ENCODE measurements at regions not wholly inside any gene's neighbourhood (a gene's known extent, or its start where the extent isn't known, plus 50 kb on each side); places are given as distances from the start of the nearest gene placed in this dataset.

GRCh38 chr7:142383841-142384492 lies 126.1 kb upstream of the PRSS58 start:
- Histone ChIP-seq H3K79me1 (ENCODE audit: low read depth in 1 of 2, low read length in 2 of 2) (no peaks in the 10 kb centered on the region), H4K20me1 (ENCODE audit: insufficient read depth, low read length) (no peaks in the 10 kb centered on the region), H4K8ac (ENCODE audit: low read depth in 2 of 2, low read length in 2 of 2) (peak overlapping the region; percentile 16 to 60; a peak in 3 of 4 replicates), H2BK5ac (ENCODE audit: low read depth, low read length, poor library complexity, severe bottlenecking) (no peak overlapping the region), H3K14ac (replicated peaks; ENCODE audit: low read depth, low read length) (peak overlapping the region; percentile 71), H3K23ac (ENCODE audit: low read depth, low read length) (no peak overlapping the region), H3K27ac (ENCODE audit: insufficient read depth, low read length) (no peak overlapping the region), H3K4me2 (ENCODE audit: low read depth, low read length) (no peak overlapping the region), H3K9me1 (ENCODE audit: insufficient read depth, low read length) (0 out of 2 replicates have a peak, but pooled peaks cover 6% of the 10 kb centered on the region), H2AK5ac (ENCODE audit: low read depth, low read length) (peak overlapping the region; percentile 37; the same call in 1 of the 2 replicates), H3K27me3 (ENCODE audit: control insufficient read depth, insufficient read depth, low read length) (no peaks in the 10 kb centered on the region), H2BK120ac (ENCODE audit: low read depth, low read length) (peak overlapping the region; percentile 47), H2AFZ (replicated peaks; ENCODE audit: low read length, poor library complexity) (peak overlapping the region; percentile 86), H2BK15ac (ENCODE audit: low read depth, low read length) (peak overlapping the region; percentile 35; the same call in 1 of the 3 replicates), H2AK9ac (replicated peaks; ENCODE audit: low read depth, low read length, poor library complexity) (no peak overlapping the region), H3K9ac (ENCODE audit: low read depth, low read length) (no peak overlapping the region), H4K5ac (ENCODE audit: low read depth, low read length) (no peak overlapping the region; the same call in 1 of the 2 replicates), H3K4me3 (ENCODE audit: insufficient read depth, low read depth, low read length) (no peak overlapping the region), H3K4me1 (ENCODE audit: control insufficient read depth, insufficient read depth, low read length) (peaks cover 4% of the 10 kb centered on the region; the same call in 1 of the 2 replicates), H3K56ac (ENCODE audit: extremely low read depth, insufficient read depth, low read length) (no peak overlapping the region), H2BK20ac (ENCODE audit: low read depth, low read length) (no peak overlapping the region), H3K9me3 (ENCODE audit: control insufficient read depth, insufficient read depth, low read length) (no peaks in the 10 kb centered on the region), H3K36me3 (ENCODE audit: control insufficient read depth, insufficient read depth, low read length) (no peaks in the 10 kb centered on the region), H3K4ac (ENCODE audit: low read depth, low read length) (peak overlapping the region; percentile 56; the same call in 1 of the 2 replicates), H4K91ac (ENCODE audit: insufficient read depth, low read depth, low read length) (no peak overlapping the region), H3K18ac (ENCODE audit: low read depth, low read length) (no peak overlapping the region)
- POLR2A ChIA-PET (ENCODE audit: unreplicated experiment), result interaction anchor here (0.6 kb wide), 1 partner anchor 17 kb away, joined by 3 read pairs; no protein-coding TSS in a partner anchor
- WGBS, 2 experiments (ENCODE audit: extremely low coverage in 2 of 2, insufficient read length in 1 of 2), result 80% methylated on average over 1 of the region's 6 CpGs; no CpG with 5 or more reads in 1 of the 2 experiments
- CTCF ChIA-PET, result interaction anchor here (1.3 kb wide), 1 partner anchor 29 kb away, joined by 3 read pairs; no protein-coding TSS in a partner anchor
- DNase-seq (no peak), ATAC-seq (ENCODE audit: low read depth) (no peak)
- dilution Hi-C loops (cut with HindIII; ENCODE audit: low sequenced_read_pairs, unreplicated experiment) (no loop called here), intact Hi-C loops (cut with micrococcal nuclease) (no loop called here), in situ Hi-C loops (cut with MboI; ENCODE audit: low sequenced_read_pairs) (no loop called here)
- BruUV-seq (replicated peaks), result no TSS peak
- TF ChIP-seq CHD1 (IDR thresholded peaks at IDR 0.05; ENCODE audit: low read depth, low read length) (no peak), NFE2L2 (IDR thresholded peaks at IDR 0.05; ENCODE audit: low read depth, low read length) (no peak), POLR2A (IDR thresholded peaks at IDR 0.05; ENCODE audit: low read depth, low read length) (no peak), CTCF (conservative IDR thresholded peaks at IDR 0.05; ENCODE audit: low read depth, low read length) (no peak), USF2 (IDR thresholded peaks at IDR 0.05; ENCODE audit: low read depth, low read length) (no peak), RAD21 (IDR thresholded peaks at IDR 0.05; ENCODE audit: low read length) (no peak), ELK1 (IDR thresholded peaks at IDR 0.05; ENCODE audit: borderline replicate concordance, low read depth, low read length) (no peak), CEBPB (IDR thresholded peaks at IDR 0.05; ENCODE audit: low read depth, low read length) (no peak), MAZ (IDR thresholded peaks at IDR 0.05; ENCODE audit: borderline replicate concordance, low read depth, low read length) (no peak), SMC3 (IDR thresholded peaks at IDR 0.05; ENCODE audit: low read depth, low read length) (no peak), RFX5 (IDR thresholded peaks at IDR 0.05; ENCODE audit: low read depth, low read length) (no peak), FOS (IDR thresholded peaks at IDR 0.05; ENCODE audit: low read depth, low read length) (no peak), MXI1 (IDR thresholded peaks at IDR 0.05; ENCODE audit: borderline replicate concordance, low read depth, low read length) (no peak), RCOR1 (IDR thresholded peaks at IDR 0.05; ENCODE audit: insufficient replicate concordance, low read length) (no peak), MAFK (IDR thresholded peaks at IDR 0.05; ENCODE audit: low read depth, low read length) (no peak)
